ENCODE measurements at regions not wholly inside any gene's neighbourhood (a gene's known extent, or its start where the extent isn't known, plus 50 kb on each side); places are given as distances from the start of the nearest gene placed in this dataset.

DNA sequence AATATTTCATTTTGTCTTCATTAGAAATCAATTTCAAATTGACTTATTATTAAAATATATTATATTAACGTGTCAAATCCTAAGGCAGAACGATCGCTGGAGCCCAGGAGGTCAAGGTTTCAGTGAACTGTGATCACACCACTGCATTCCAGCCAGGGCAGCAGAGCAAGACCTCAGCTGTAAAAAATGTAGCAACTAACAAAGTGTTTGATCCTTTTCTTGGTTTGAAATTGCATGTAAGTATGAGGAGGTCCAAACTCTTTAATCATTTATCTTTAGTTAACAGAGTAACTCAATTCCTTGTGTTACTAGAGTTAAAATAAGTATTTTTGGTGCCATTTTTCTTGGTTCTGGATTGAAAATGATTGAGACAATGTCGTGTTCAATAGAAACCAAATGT lies 1033.9 kb downstream of the NLGN4X start:
- TF ChIP-seq POLR2A (IDR thresholded peaks at IDR 0.05) = no peak
- TF ChIP-seq CTCF (IDR thresholded peaks at IDR 0.05) = no peak
- no peaks in the 10 kb centered on the region for H3K4me1 ChIP-seq (replicated peaks in 1 of 2)
- no peak overlapping the region for H3K27ac ChIP-seq
- H3K4me3 ChIP-seq = no peak overlapping the region
- intact Hi-C loops (cut with DNase I) = no loop called here
- DNase-seq = no peak
- 33 to 44% (median 38%) methylated on average over 4 of the region's 4 CpGs for WGBS, 4 donors
- no peaks in the 10 kb centered on the region for H3K36me3 ChIP-seq (replicated peaks in 1 of 2)
- H3K27me3 ChIP-seq = no peaks in the 10 kb centered on the region
- H3K9me3 ChIP-seq (replicated peaks in 1 of 3) = no peaks in the 10 kb centered on the region

GRCh38 chrX:5180135-5180741 lies 1048.4 kb downstream of the NLGN4X start:
- no peak for TF ChIP-seq POLR2A (IDR thresholded peaks at IDR 0.05)
- no peak for TF ChIP-seq CTCF (IDR thresholded peaks at IDR 0.05)
- Histone ChIP-seq H3K4me1 (replicated peaks in 1 of 2) (no peaks in the 10 kb centered on the region), H3K36me3 (replicated peaks in 1 of 2) (no peaks in the 10 kb centered on the region), H3K4me3 (no peak overlapping the region), H3K27ac (no peak overlapping the region), H3K9me3 (replicated peaks in 1 of 3) (no peaks in the 10 kb centered on the region), H3K27me3 (no peaks in the 10 kb centered on the region)
- intact Hi-C loops (cut with DNase I) = no loop called here
- DNase-seq = no peak
- whole genome bisulfite sequencing, 4 donors = 57 to 60% (median 59%) methylated on average over 12 of the region's 12 CpGs

DNA sequence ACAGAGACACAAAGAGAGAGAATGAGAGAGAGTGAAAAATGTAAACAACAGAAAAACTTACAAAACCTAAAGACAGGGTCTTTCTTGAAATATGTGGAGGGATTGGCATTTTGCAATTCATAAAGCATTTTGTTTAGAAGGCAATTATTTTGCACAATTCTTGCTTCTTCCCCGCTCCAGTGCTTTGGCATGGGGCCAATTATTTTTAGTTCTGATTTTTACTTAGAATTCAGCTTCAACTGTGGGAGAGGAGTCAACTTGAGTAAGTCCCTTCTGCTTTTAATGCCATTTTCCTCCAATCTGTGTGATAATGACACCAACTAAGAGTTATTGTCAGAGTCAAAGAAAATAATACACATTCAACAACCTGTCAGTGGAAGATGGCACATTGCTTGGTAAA lies 1051.9 kb downstream of the NLGN4X start:
- H3K36me3 ChIP-seq (replicated peaks in 1 of 2) = no peaks in the 10 kb centered on the region
- H3K4me1 ChIP-seq (replicated peaks in 1 of 2) = no peaks in the 10 kb centered on the region
- H3K9me3 ChIP-seq (replicated peaks in 1 of 3) = no peaks in the 10 kb centered on the region
- DNase-seq = no peak
- no peak overlapping the region for H3K4me3 ChIP-seq
- WGBS, 4 donors = 23 to 43% (median 33%) methylated on average over 1 of the region's 1 CpG
- no peak overlapping the region for H3K27ac ChIP-seq
- intact Hi-C loops (cut with DNase I) = no loop called here
- no peaks in the 10 kb centered on the region for H3K27me3 ChIP-seq
- no peak for TF ChIP-seq POLR2A (IDR thresholded peaks at IDR 0.05)
- no peak for TF ChIP-seq CTCF (IDR thresholded peaks at IDR 0.05)

GRCh38 chrX:5163663-5164062 lies 1065.0 kb downstream of the NLGN4X start:
- no peak for DNase-seq
- Histone ChIP-seq H3K27ac (no peak overlapping the region), H3K4me3 (no peak overlapping the region), H3K9me3 (replicated peaks in 1 of 3) (no peaks in the 10 kb centered on the region), H3K36me3 (replicated peaks in 1 of 2) (no peaks in the 10 kb centered on the region), H3K4me1 (replicated peaks in 1 of 2) (no peaks in the 10 kb centered on the region), H3K27me3 (no peaks in the 10 kb centered on the region)
- TF ChIP-seq POLR2A (IDR thresholded peaks at IDR 0.05) = no peak
- no peak for TF ChIP-seq CTCF (IDR thresholded peaks at IDR 0.05)
- 78 to 88% (median 81%) methylated on average over 1 of the region's 1 CpG for WGBS, 4 donors
- intact Hi-C loops (cut with DNase I) = no loop called here
